ENCODE measurements at regions not wholly inside any gene's neighbourhood (a gene's known extent, or its start where the extent isn't known, plus 50 kb on each side); places are given as distances from the start of the nearest gene placed in this dataset.

GRCh38 chr3:154799800-154800199 lies 280.3 kb upstream of the MME start:
- no peaks in the 10 kb centered on the region for H3K9me2 ChIP-seq (ENCODE audit: low read depth, low read length)
- 0 out of 2 replicates have a peak, but pooled peaks cover 4% of the 10 kb centered on the region for H3K9me3 ChIP-seq (ENCODE audit: low read length)
- no peaks in the 10 kb centered on the region for H3K79me2 ChIP-seq (ENCODE audit: insufficient read depth, low read length)
- H3F3A ChIP-seq (ENCODE audit: insufficient read depth, low read length) = no peaks in the 10 kb centered on the region
- 0 out of 2 replicates have a peak overlapping the region, but pooled peaks have one; percentile 0 for H2AFZ ChIP-seq (ENCODE audit: low read length)
- no peak for TF ChIP-seq EZH2 (IDR thresholded peaks at IDR 0.05; ENCODE audit: borderline replicate concordance, low read length)
- TF ChIP-seq, protein P1, sequence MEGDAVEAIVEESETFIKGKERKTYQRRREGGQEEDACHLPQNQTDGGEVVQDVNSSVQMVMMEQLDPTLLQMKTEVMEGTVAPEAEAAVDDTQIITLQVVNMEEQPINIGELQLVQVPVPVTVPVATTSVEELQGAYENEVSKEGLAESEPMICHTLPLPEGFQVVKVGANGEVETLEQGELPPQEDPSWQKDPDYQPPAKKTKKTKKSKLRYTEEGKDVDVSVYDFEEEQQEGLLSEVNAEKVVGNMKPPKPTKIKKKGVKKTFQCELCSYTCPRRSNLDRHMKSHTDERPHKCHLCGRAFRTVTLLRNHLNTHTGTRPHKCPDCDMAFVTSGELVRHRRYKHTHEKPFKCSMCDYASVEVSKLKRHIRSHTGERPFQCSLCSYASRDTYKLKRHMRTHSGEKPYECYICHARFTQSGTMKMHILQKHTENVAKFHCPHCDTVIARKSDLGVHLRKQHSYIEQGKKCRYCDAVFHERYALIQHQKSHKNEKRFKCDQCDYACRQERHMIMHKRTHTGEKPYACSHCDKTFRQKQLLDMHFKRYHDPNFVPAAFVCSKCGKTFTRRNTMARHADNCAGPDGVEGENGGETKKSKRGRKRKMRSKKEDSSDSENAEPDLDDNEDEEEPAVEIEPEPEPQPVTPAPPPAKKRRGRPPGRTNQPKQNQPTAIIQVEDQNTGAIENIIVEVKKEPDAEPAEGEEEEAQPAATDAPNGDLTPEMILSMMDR (IDR thresholded peaks at IDR 0.05; ENCODE audit: low read length) = no peak
- peaks cover 16% of the 10 kb centered on the region for H3K4me1 ChIP-seq (ENCODE audit: insufficient read depth, low read length, severe bottlenecking)
- H3K27ac ChIP-seq (ENCODE audit: low read depth, low read length, poor library complexity, severe bottlenecking) = no peak overlapping the region
- no peaks in the 10 kb centered on the region for H4K20me1 ChIP-seq (ENCODE audit: insufficient read depth, low read length)
- no peak overlapping the region for H3K4me3 ChIP-seq (ENCODE audit: low read depth, low read length, poor library complexity, severe bottlenecking)
- no peak overlapping the region; the same call in 1 of the 2 replicates for H3K4me2 ChIP-seq (ENCODE audit: low read length)
- no peak overlapping the region for H3K9ac ChIP-seq (ENCODE audit: low read length)
- no peaks in the 10 kb centered on the region for H3K36me3 ChIP-seq (ENCODE audit: insufficient read depth, low read length)
- no peaks in the 10 kb centered on the region for H3K27me3 ChIP-seq (ENCODE audit: insufficient read depth, low read length)

GRCh38 chr3:154795582-154795981 lies 284.5 kb upstream of the MME start:
- Histone ChIP-seq H3K9ac (ENCODE audit: low read length) (no peak overlapping the region), H3K4me3 (ENCODE audit: low read depth, low read length, poor library complexity, severe bottlenecking) (no peak overlapping the region), H3K27ac (ENCODE audit: low read depth, low read length, poor library complexity, severe bottlenecking) (no peak overlapping the region), H3K4me2 (ENCODE audit: low read length) (no peak overlapping the region), H4K20me1 (ENCODE audit: insufficient read depth, low read length) (no peaks in the 10 kb centered on the region), H3K36me3 (ENCODE audit: insufficient read depth, low read length) (no peaks in the 10 kb centered on the region), H3K9me3 (ENCODE audit: low read length) (no peaks in the 10 kb centered on the region), H3K27me3 (ENCODE audit: insufficient read depth, low read length) (no peaks in the 10 kb centered on the region), H2AFZ (ENCODE audit: low read length) (no peak overlapping the region), H3K79me2 (ENCODE audit: insufficient read depth, low read length) (no peaks in the 10 kb centered on the region), H3K9me2 (ENCODE audit: low read depth, low read length) (no peaks in the 10 kb centered on the region), H3F3A (ENCODE audit: insufficient read depth, low read length) (no peaks in the 10 kb centered on the region), H3K4me1 (ENCODE audit: insufficient read depth, low read length, severe bottlenecking) (peaks cover 20% of the 10 kb centered on the region)
- no peak for TF ChIP-seq EZH2 (IDR thresholded peaks at IDR 0.05; ENCODE audit: borderline replicate concordance, low read length)
- TF ChIP-seq, protein P1 (IDR thresholded peaks at IDR 0.05; ENCODE audit: low read length) = no peak

DNA sequence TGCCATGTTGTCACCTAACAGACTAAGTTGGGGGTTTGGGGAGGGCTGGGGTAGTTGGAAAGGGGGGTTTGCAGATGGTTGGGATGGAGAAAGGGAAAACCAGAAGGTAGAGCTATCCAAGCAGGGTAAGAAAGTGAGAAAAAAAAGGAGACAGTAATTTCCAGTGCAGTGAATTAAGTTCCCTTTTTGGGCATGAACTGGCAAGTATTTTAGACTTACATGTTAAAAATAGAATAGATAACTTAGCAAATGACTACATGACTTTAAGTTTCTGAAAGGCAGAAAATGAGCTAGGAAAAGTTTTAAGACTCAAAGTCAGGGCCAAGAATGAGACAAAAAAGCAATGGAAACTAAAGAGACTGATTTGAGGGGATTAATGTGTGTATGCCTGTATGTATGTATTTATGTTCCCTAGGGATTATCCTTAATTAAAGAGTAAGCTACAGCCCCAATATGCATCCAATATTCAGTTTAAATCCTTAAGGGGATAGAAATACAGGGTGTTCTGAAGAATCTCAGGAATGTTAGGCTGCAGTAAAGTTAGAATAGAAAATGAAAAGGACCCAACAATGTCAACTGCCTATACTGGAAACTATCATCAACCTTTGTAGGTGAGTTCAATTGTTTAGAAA lies 285.2 kb upstream of the MME start:
- H4K20me1 ChIP-seq (ENCODE audit: insufficient read depth, low read length) = no peaks in the 10 kb centered on the region
- H3K27me3 ChIP-seq (ENCODE audit: insufficient read depth, low read length) = no peaks in the 10 kb centered on the region
- H3K9me3 ChIP-seq (ENCODE audit: low read length) = no peaks in the 10 kb centered on the region
- H3K79me2 ChIP-seq (ENCODE audit: insufficient read depth, low read length) = no peaks in the 10 kb centered on the region
- peaks cover 20% of the 10 kb centered on the region for H3K4me1 ChIP-seq (ENCODE audit: insufficient read depth, low read length, severe bottlenecking)
- H3F3A ChIP-seq (ENCODE audit: insufficient read depth, low read length) = no peaks in the 10 kb centered on the region
- H3K27ac ChIP-seq (ENCODE audit: low read depth, low read length, poor library complexity, severe bottlenecking) = no peak overlapping the region
- no peaks in the 10 kb centered on the region for H3K9me2 ChIP-seq (ENCODE audit: low read depth, low read length)
- H3K4me2 ChIP-seq (ENCODE audit: low read length) = no peak overlapping the region
- no peak overlapping the region for H2AFZ ChIP-seq (ENCODE audit: low read length)
- H3K9ac ChIP-seq (ENCODE audit: low read length) = no peak overlapping the region
- no peak overlapping the region for H3K4me3 ChIP-seq (ENCODE audit: low read depth, low read length, poor library complexity, severe bottlenecking)
- H3K36me3 ChIP-seq (ENCODE audit: insufficient read depth, low read length) = no peaks in the 10 kb centered on the region
- TF ChIP-seq EZH2 (IDR thresholded peaks at IDR 0.05; ENCODE audit: borderline replicate concordance, low read length) = no peak
- TF ChIP-seq, protein P1 (IDR thresholded peaks at IDR 0.05; ENCODE audit: low read length) = no peak

All from OCI-LY1 (cell line).